GM18868 (cell line): ENCODE measurements at regions not wholly inside any gene's neighbourhood (a gene's known extent, or its start where the extent isn't known, plus 50 kb on each side); places are given as distances from the start of the nearest gene placed in this dataset.
"Not testable (repeated sequence)": the region's sequence is repeated elsewhere in the genome, so short reads cannot be mapped to it uniquely, and the experiment has no call there.

Experiments
- ATAC-seq: cut with Tn5 transposase; IDR thresholded peaks from one replicate; pipeline ENCODE4 v1.9.1; 2021; ENCODE audit warnings: mild to moderate bottlenecking, moderate library complexity; ENCODE audit not compliant: unreplicated experiment

DNA sequence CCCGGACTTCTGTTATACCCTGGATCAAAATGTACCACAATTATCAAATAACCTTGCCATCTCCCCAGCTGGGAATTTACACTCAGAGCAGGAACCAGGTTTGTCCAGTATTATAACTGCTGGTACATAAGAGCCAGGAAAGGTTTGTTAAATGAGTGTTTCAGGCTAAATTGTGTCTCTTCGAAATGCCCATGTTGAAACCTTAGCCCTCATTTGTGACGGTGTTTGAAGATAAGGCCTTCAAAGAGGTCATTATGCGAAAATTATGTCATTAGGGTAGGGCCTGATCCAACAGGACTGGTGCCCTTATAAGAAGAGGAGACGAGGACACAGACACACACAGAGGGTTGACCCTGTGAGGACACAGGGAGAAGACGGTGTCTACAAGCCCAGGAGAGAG, 73.5 kb upstream of the DHRSX start:
- no peak for ATAC-seq

DNA sequence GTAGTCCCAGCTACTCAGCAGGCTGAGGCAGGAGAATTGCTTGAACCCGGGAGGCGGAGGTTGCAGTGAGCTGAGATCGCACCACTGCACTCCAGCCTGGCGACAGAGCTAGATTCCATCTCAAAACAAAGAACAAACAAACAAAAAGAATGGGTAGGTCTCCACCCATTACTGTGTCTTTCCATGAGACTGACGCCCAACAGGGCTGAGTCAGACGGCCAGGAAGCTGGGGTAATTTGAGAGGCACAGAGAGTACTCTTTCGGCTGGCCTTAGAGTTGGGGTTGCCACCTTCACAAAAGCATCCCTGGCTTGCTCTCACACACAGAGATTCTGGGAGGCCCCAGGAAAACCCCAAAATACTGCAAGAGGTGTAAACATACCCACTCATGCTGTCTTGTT, 72.0 kb upstream of the DHRSX start:
- ATAC-seq: no peak

DNA sequence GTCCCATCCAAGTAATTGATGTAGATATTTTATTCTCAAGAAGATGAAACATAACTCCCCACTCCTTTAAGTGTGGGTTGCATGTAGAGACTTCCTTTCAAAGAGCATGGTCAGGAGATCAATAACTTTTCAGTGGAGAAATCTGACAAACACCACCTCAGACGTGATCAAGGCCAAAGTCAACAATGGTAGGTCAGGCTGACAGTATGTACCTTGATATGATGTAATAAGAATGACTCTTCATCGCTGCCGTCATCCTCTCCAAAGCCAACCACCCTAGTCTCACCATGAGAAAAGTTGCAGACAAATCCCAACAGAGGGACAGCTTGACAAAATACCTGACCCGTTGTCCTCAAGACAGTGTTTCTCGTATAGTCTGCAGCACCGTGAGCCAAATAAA, 67.3 kb upstream of the DHRSX start:
- no peak for ATAC-seq

DNA sequence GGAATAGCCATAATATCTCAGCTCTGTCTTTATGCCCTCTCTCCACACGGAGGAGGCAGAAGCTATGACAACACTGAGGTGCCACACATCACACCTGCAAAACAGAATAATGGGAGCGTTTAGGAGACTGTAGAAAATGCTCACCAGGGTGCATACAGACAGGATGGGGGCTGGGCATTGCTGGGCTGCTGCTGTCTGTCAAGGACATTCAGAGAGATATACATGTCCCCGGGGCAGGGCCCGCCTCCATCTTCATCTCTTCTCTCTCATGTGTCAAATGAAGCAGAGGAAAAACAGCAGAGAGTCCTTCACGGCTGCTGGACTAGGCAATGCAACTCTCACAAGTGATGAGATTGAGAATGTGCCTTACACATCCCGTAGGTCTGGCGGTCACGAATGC, 65.3 kb upstream of the DHRSX start:
- ATAC-seq: no peak

DNA sequence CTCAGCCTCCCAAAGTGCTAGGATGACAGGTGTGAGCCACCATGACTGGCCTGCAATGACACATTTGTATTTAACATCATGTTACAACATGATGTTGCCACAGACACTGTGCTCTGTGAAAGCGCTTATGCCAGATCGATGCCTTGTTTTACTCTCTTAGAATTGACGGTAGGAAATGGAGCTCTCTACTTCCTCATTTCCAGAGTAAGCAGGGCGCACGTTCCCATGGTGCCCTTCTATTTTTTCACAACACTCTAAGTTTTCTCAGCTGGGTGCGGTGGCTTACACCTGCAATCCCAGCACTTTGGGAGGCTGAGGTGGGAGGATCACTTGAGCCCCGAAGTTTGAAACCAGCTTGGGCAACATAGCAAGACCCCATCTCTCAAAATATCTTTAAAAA, 60.7 kb upstream of the DHRSX start:
- ATAC-seq: no peak

DNA sequence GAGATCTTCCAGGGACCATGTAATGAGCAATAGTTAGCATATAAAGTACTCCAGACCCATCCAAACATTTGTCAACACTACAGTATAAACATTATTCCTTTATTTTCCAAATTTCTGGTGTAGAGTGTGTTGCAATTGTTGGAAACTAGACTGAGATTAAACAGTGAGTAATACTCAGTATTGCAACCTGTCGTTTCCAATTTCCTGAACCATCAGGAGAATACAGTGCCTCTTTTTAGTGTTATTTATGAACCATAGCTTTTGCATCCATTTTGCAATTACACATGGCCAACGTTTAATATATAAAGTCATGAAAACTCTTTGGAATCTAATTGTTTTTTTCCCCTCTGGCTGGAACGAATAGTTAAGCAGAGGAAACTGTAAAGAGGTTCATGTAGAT, 58.3 kb upstream of the DHRSX start:
- ATAC-seq: no peak

DNA sequence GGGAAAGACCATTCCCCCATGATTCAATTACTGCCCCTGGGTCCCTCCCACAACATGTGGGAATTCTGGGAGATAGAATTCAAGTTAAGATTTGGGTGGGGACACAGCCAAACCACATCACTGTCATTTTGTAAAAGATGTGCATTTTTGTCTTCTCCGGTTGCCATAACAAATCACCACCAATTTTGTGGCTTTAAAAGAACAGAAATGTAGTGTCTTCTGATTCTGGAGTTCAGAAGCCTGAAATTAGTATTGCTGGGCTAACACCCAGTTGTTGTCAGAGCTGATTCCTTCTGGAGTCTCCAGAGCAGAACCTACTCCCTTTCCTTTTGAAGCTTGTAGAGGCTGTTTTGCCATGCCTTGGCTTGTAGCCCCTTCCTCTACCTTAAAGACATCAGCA, 54.1 kb upstream of the DHRSX start:
- no peak for ATAC-seq

DNA sequence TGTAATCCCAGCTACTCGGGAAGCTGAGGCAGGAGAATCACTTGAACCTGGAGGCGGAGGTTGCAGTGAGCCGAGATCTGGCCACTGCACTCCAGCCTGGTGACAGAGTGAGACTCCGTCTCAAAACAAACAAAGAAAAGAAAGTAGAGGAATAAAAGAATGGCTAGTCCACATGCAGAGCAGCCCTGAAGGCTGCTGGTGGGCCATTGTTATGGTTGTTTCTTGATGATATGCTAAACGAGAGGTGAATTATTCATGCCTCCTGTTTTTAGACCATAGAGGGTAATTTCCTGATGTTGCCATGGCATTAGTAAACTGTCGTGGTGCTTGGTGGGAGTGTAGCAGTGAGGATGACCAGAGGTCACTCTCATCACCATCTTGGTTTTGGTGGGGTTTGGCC, 53.3 kb upstream of the DHRSX start:
- ATAC-seq: not testable (repeated sequence)

DNA sequence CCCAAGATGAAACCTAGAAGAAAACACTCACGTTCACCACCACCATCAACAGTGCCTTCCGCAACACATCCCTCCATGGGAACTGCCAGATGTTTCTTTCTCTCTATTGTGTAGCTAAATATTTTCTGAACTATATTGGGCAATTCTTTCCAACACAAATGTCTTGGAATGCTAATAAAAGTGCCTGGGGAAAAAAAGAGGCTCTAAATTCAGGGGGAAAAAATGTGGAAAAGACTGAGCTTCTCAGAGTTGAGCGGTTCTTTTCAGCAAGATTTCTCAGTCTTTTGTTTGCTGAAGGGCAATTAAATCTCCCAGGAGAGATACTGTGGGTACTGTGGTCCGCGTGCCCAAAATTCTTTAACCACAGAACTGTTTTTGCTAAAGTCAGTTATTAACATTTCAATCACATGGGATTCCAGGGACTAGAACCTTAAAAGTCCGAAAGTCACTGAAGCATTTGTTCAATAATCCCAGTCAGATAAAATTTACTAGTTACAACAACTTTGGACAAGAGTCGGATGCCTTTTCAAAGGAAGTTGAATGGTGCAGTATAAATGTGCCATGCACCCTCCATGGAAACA, 51.9 kb upstream of the DHRSX start:
- no peak for ATAC-seq

DNA sequence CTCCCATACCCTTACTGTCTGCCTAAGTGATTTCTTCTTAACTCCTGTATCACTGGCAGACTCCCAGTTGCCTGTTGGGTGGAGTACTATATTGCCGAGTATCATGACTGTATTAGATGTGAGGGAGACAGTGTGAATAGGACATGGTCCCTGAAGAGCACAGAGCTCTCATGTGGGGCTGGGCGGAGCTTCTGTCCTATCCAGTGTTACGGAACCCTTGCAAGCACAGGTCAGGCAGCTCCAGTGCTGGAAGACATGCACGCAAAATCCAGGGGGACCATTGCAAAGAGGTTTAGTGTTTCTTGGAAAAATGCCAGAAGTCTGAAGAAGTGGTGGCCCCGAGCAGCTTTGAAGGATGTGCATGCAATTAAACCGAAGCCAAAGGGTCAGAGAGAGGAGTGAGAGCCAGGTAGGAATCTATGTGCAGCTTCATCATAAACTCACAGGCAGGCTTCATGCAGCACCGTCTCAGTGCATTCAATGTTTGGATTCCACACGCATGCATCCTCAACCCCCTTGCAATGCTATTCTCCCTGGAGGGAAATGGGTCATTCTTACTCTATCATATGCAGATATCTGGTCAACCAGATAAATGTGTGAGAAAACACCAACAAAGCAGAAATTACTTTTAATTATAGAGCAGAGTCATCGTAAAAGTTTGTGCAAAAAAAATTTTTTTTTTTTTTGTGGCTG, 49.7 kb upstream of the DHRSX start:
- ATAC-seq: no peak
